Hindlimb muscle (tissue), 1 donor: ENCODE measurements at regions not wholly inside any gene's neighbourhood (a gene's known extent, or its start where the extent isn't known, plus 50 kb on each side); places are given as distances from the start of the nearest gene placed in this dataset.

Source experiments
- DNase-seq: peaks from one replicate; pipeline ENCODE4 v3.0.0-alpha.2; 2013

GRCh38 chr9:16245756-16246440 is 624.6 kb downstream of the BNC2 start:
- DNase-seq, result no peak

GRCh38 chr9:16246785-16247184 is 623.7 kb downstream of the BNC2 start:
- no peak for DNase-seq

GRCh38 chr9:16247188-16247875 is 623.1 kb downstream of the BNC2 start:
- DNase-seq, result no peak

GRCh38 chr9:16248822-16249221 is 621.6 kb downstream of the BNC2 start:
- DNase-seq, result no peak

GRCh38 chr9:16252616-16253015 is 617.9 kb downstream of the BNC2 start:
- no peak for DNase-seq

GRCh38 chr9:16254674-16255073 is 615.8 kb downstream of the BNC2 start:
- no peak for DNase-seq

- DNase-seq, result no peak
Observed at GRCh38 chr9:16255217-16255616, 615.3 kb downstream of the BNC2 start.

GRCh38 chr9:16257604-16258003 is 612.9 kb downstream of the BNC2 start:
- no peak for DNase-seq

GRCh38 chr9:16258191-16258590 is 612.3 kb downstream of the BNC2 start:
- no peak for DNase-seq

- no peak for DNase-seq
Observed at GRCh38 chr9:16258708-16259107, 611.8 kb downstream of the BNC2 start.

- DNase-seq, result no peak
Observed at GRCh38 chr9:16262477-16263261, 607.8 kb downstream of the BNC2 start.

- DNase-seq, result no peak
Observed at GRCh38 chr9:16265688-16266087, 604.8 kb downstream of the BNC2 start.

GRCh38 chr9:16266648-16267276 is 603.7 kb downstream of the BNC2 start:
- DNase-seq, result no peak

- DNase-seq, result peak; percentile 6
Observed at GRCh38 chr9:16267281-16268066, 603.0 kb downstream of the BNC2 start.

- no peak for DNase-seq
Observed at GRCh38 chr9:16268067-16268881, 602.2 kb downstream of the BNC2 start.

GRCh38 chr9:16271967-16272366 is 598.5 kb downstream of the BNC2 start:
- no peak for DNase-seq

GRCh38 chr9:16272776-16273175 is 597.7 kb downstream of the BNC2 start:
- no peak for DNase-seq

GRCh38 chr9:16275795-16276624 is 594.5 kb downstream of the BNC2 start:
- peak; percentile 15 for DNase-seq

- DNase-seq, result no peak
Observed at GRCh38 chr9:16276866-16277265, 593.6 kb downstream of the BNC2 start.

GRCh38 chr9:16277471-16277960 is 593.0 kb downstream of the BNC2 start:
- no peak for DNase-seq
